K562 (cell line): ENCODE measurements at regions not wholly inside any gene's neighbourhood (a gene's known extent, or its start where the extent isn't known, plus 50 kb on each side); places are given as distances from the start of the nearest gene placed in this dataset.
A peak's percentile ranks its signal among the peaks of the same experiment; 100 is the strongest.

Source experiments
- ELF2 ChIP-seq: fragments of 250-450 bp; sonication (Bioruptor Pico); IDR thresholded peaks from 2 replicates; pipeline ENCODE4 v1.5.0; 2021; ENCODE audit warnings: mild to moderate bottlenecking
- KLF10 ChIP-seq: fragments of 250-450 bp; sonication (Bioruptor Pico); IDR thresholded peaks from 2 replicates; pipeline ENCODE4 v1.6.1; 2021; ENCODE audit warnings: matching md5 sums
- MTA1 ChIP-seq: fragments of 450-650 bp; IDR thresholded peaks from 2 replicates; pipeline ENCODE4 v1.6.1; 2017; ENCODE audit warnings: borderline replicate concordance
- NFE2 ChIP-seq: IDR thresholded peaks from 2 replicates; pipeline ENCODE4 v1.6.1; 2014; ENCODE audit warnings: antibody characterized with exemption, low read depth
- RNF2 ChIP-seq: sonication (generic); IDR thresholded peaks from 2 replicates; pipeline ENCODE4 v1.6.1; 2016
- STAT5A ChIP-seq: IDR thresholded peaks from 2 replicates; pipeline ENCODE4 v1.6.1; 2012; ENCODE audit warnings: low read length, inconsistent platforms, borderline replicate concordance
- ZC3H4 ChIP-seq: sonication (generic); formaldehyde crosslinking; IDR thresholded peaks from 2 replicates; pipeline ENCODE4 v1.9.0; 2021; ENCODE audit warnings: missing genetic modification reagents, borderline replicate concordance
- ZNF347 ChIP-seq: fragments of 450-650 bp; formaldehyde crosslinking; IDR thresholded peaks from 2 replicates; pipeline ENCODE4 v1.4.0; 2020; ENCODE audit warnings: low read depth, mild to moderate bottlenecking, moderate library complexity
- TF ChIP-seq, protein P1 (sequence below): IDR thresholded peaks from 2 replicates; pipeline ENCODE4 v1.6.1; 2014; ENCODE audit warnings: antibody characterized with exemption
- TF ChIP-seq, protein P2 (sequence below): sonication (generic); formaldehyde crosslinking; IDR thresholded peaks from 2 replicates; pipeline ENCODE4 v1.8.0; 2022; ENCODE audit warnings: missing genetic modification reagents, mild to moderate bottlenecking, borderline replicate concordance
- TF ChIP-seq, protein P3 (sequence below): fragments of 200-400 bp; formaldehyde crosslinking; IDR thresholded peaks from 2 replicates; pipeline ENCODE4 v1.6.1; 2017; ENCODE audit warnings: mild to moderate bottlenecking, low read depth, low read length, moderate library complexity
- TF ChIP-seq, protein P4 (sequence below): fragments of 250-450 bp; sonication (Bioruptor Pico); IDR thresholded peaks from 2 replicates; pipeline ENCODE4 v1.8.0; 2022; ENCODE audit warnings: inconsistent platforms
- TF ChIP-seq, protein P5 (sequence below): fragments of 450-650 bp; IDR thresholded peaks from 2 replicates; pipeline ENCODE4 v1.6.1; 2017; ENCODE audit warnings: antibody characterized with exemption
- TF ChIP-seq, protein P6 (sequence below): fragments of 250-450 bp; sonication (Bioruptor Pico); IDR thresholded peaks from 2 replicates; pipeline ENCODE4 v1.4.0; 2020; ENCODE audit warnings: mild to moderate bottlenecking
- TF ChIP-seq, protein P7 (sequence below), 2 experiments: fragments of 200-800 bp in 1 of 2; sonication (Bioruptor generic) in 1 of 2; sonication (generic) in 1 of 2; formaldehyde crosslinking in 1 of 2; IDR thresholded peaks in 1 of 2; conservative IDR thresholded peaks in 1 of 2; 2 replicates each; pipeline versions ENCODE4 v1.5.0 to v1.6.1; 2016 to 2020; ENCODE audit warnings: missing compliant biosample characterization in 1 of 2, missing genetic modification characterization in 1 of 2, missing genetic modification reagents in 1 of 2

DNA sequence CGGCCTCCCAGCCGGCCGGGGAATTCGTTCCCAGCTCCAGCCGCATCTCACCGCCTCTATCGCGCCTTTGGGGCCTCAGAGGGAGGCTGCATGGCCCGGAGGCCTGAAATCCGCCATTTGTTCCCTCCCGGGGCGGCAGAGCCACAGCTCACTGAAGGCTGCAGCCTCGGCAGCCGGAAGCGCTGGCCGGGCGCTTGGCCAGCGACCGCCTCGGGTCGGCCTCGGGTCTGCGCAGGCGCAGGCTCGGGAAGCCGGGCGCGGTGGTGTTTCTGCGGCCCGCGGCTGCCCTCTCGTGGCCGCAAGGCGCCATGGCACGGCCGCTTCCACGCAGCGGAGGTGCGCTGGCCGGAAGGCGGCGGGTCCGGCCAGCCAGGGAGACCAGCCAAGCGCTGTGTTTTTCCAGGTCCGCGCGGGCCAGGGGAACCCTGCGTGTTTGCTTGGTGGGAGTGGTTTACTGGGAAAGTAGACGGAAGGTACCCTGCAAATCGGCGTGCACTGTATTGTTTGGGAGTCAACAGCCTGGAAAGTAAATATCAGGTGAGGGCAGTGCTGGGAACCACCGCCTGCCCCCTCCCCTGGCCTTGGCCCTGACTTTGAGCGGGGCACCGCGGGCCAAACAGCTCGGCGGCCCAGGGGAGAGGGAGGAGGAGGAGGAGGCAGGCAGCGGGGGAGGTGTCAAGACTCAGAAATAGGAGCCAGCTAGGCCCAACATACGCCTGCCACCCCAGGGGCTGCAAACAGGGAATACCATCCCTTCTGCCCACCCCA is 52.7 kb upstream of the CD34 start (continued):
- TF ChIP-seq, protein P1, sequence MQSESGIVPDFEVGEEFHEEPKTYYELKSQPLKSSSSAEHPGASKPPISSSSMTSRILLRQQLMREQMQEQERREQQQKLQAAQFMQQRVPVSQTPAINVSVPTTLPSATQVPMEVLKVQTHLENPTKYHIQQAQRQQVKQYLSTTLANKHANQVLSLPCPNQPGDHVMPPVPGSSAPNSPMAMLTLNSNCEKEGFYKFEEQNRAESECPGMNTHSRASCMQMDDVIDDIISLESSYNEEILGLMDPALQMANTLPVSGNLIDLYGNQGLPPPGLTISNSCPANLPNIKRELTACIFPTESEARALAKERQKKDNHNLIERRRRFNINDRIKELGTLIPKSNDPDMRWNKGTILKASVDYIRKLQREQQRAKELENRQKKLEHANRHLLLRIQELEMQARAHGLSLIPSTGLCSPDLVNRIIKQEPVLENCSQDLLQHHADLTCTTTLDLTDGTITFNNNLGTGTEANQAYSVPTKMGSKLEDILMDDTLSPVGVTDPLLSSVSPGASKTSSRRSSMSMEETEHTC: peak; percentile 41; the same call in 1 of the 2 replicates
- TF ChIP-seq, protein P2, sequence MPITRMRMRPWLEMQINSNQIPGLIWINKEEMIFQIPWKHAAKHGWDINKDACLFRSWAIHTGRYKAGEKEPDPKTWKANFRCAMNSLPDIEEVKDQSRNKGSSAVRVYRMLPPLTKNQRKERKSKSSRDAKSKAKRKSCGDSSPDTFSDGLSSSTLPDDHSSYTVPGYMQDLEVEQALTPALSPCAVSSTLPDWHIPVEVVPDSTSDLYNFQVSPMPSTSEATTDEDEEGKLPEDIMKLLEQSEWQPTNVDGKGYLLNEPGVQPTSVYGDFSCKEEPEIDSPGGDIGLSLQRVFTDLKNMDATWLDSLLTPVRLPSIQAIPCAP: no peak
- TF ChIP-seq, protein P3, sequence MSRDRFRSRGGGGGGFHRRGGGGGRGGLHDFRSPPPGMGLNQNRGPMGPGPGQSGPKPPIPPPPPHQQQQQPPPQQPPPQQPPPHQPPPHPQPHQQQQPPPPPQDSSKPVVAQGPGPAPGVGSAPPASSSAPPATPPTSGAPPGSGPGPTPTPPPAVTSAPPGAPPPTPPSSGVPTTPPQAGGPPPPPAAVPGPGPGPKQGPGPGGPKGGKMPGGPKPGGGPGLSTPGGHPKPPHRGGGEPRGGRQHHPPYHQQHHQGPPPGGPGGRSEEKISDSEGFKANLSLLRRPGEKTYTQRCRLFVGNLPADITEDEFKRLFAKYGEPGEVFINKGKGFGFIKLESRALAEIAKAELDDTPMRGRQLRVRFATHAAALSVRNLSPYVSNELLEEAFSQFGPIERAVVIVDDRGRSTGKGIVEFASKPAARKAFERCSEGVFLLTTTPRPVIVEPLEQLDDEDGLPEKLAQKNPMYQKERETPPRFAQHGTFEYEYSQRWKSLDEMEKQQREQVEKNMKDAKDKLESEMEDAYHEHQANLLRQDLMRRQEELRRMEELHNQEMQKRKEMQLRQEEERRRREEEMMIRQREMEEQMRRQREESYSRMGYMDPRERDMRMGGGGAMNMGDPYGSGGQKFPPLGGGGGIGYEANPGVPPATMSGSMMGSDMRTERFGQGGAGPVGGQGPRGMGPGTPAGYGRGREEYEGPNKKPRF: no peak
- TF ChIP-seq, protein P4, sequence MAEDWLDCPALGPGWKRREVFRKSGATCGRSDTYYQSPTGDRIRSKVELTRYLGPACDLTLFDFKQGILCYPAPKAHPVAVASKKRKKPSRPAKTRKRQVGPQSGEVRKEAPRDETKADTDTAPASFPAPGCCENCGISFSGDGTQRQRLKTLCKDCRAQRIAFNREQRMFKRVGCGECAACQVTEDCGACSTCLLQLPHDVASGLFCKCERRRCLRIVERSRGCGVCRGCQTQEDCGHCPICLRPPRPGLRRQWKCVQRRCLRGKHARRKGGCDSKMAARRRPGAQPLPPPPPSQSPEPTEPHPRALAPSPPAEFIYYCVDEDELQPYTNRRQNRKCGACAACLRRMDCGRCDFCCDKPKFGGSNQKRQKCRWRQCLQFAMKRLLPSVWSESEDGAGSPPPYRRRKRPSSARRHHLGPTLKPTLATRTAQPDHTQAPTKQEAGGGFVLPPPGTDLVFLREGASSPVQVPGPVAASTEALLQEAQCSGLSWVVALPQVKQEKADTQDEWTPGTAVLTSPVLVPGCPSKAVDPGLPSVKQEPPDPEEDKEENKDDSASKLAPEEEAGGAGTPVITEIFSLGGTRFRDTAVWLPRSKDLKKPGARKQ: no peak
- TF ChIP-seq KLF10 (CRISPR knock-in tag): no peak
- TF ChIP-seq RNF2: no peak; the same call in 1 of the 2 replicates
- no peak for TF ChIP-seq STAT5A
- TF ChIP-seq MTA1: no peak
- TF ChIP-seq, protein P5, sequence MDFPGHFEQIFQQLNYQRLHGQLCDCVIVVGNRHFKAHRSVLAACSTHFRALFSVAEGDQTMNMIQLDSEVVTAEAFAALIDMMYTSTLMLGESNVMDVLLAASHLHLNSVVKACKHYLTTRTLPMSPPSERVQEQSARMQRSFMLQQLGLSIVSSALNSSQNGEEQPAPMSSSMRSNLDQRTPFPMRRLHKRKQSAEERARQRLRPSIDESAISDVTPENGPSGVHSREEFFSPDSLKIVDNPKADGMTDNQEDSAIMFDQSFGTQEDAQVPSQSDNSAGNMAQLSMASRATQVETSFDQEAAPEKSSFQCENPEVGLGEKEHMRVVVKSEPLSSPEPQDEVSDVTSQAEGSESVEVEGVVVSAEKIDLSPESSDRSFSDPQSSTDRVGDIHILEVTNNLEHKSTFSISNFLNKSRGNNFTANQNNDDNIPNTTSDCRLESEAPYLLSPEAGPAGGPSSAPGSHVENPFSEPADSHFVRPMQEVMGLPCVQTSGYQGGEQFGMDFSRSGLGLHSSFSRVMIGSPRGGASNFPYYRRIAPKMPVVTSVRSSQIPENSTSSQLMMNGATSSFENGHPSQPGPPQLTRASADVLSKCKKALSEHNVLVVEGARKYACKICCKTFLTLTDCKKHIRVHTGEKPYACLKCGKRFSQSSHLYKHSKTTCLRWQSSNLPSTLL: no peak
- TF ChIP-seq NFE2: no peak; the same call in 1 of the 2 replicates
- no peak for TF ChIP-seq ZC3H4 (CRISPR knock-in tag)
- TF ChIP-seq, protein P6, sequence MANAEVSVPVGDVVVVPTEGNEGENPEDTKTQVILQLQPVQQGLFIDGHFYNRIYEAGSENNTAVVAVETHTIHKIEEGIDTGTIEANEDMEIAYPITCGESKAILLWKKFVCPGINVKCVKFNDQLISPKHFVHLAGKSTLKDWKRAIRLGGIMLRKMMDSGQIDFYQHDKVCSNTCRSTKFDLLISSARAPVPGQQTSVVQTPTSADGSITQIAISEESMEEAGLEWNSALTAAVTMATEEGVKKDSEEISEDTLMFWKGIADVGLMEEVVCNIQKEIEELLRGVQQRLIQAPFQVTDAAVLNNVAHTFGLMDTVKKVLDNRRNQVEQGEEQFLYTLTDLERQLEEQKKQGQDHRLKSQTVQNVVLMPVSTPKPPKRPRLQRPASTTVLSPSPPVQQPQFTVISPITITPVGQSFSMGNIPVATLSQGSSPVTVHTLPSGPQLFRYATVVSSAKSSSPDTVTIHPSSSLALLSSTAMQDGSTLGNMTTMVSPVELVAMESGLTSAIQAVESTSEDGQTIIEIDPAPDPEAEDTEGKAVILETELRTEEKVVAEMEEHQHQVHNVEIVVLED: 0 out of 2 replicates have a peak, but pooled peaks have one; percentile 12
- peak; percentile 80; the same call in 1 of the 2 replicates for TF ChIP-seq ELF2 (CRISPR knock-in tag)
- TF ChIP-seq ZNF347 (CRISPR knock-in tag): no peak
- TF ChIP-seq, protein P7, sequence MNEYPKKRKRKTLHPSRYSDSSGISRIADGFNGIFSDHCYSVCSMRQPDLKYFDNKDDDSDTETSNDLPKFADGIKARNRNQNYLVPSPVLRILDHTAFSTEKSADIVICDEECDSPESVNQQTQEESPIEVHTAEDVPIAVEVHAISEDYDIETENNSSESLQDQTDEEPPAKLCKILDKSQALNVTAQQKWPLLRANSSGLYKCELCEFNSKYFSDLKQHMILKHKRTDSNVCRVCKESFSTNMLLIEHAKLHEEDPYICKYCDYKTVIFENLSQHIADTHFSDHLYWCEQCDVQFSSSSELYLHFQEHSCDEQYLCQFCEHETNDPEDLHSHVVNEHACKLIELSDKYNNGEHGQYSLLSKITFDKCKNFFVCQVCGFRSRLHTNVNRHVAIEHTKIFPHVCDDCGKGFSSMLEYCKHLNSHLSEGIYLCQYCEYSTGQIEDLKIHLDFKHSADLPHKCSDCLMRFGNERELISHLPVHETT (CRISPR knock-in tag; conservative IDR thresholded peaks at IDR 0.05 in 1 of 2, IDR thresholded peaks at IDR 0.05 in 1 of 2): no peak; a peak in 2 of 4 replicates
